IMR-90 (cell line): ENCODE measurements at regions not wholly inside any gene's neighbourhood (a gene's known extent, or its start where the extent isn't known, plus 50 kb on each side); places are given as distances from the start of the nearest gene placed in this dataset.

Experiments
- BHLHE40 ChIP-seq: fragments of 150-350 bp; IDR thresholded peaks from 2 replicates; pipeline ENCODE4 v1.6.1; 2016; ENCODE audit warnings: mild to moderate bottlenecking, low read depth, low read length
- CEBPB ChIP-seq: IDR thresholded peaks from 2 replicates; pipeline ENCODE4 v1.6.1; 2012; ENCODE audit warnings: low read depth, low read length, improper control_type of control experiment
- CHD1 ChIP-seq: IDR thresholded peaks from 2 replicates; pipeline ENCODE4 v1.6.1; 2012; ENCODE audit warnings: low read depth, low read length, improper control_type of control experiment
- CTCF ChIP-seq: conservative IDR thresholded peaks from 2 replicates; pipeline ENCODE4 v1.5.1; 2012; ENCODE audit warnings: mild to moderate bottlenecking, low read depth, low read length, improper control_type of control experiment
- MAZ ChIP-seq: IDR thresholded peaks from 2 replicates; pipeline ENCODE4 v1.6.1; 2012; ENCODE audit warnings: low read depth, mild to moderate bottlenecking, low read length, improper control_type of control experiment, moderate library complexity, borderline replicate concordance
- MXI1 ChIP-seq: IDR thresholded peaks from 2 replicates; pipeline ENCODE4 v1.6.1; 2012; ENCODE audit warnings: low read depth, mild to moderate bottlenecking, low read length, moderate library complexity, borderline replicate concordance
- POLR2A ChIP-seq: IDR thresholded peaks from 2 replicates; pipeline ENCODE4 v1.6.1; 2012; ENCODE audit warnings: mild to moderate bottlenecking, low read depth, low read length
- RAD21 ChIP-seq: IDR thresholded peaks from 2 replicates; pipeline ENCODE4 v1.6.1; 2012; ENCODE audit warnings: low read length, improper control_type of control experiment
- RCOR1 ChIP-seq: IDR thresholded peaks from 2 replicates; pipeline ENCODE4 v1.6.1; 2012; ENCODE audit warnings: mild to moderate bottlenecking, low read length, improper control_type of control experiment; ENCODE audit not compliant: insufficient replicate concordance
- RFX5 ChIP-seq: IDR thresholded peaks from 2 replicates; pipeline ENCODE4 v1.8.0; 2012; ENCODE audit warnings: low read depth, mild to moderate bottlenecking, low read length, moderate library complexity
- SMC3 ChIP-seq: fragments of 150-350 bp; IDR thresholded peaks from 2 replicates; pipeline ENCODE4 v1.6.1; 2016; ENCODE audit warnings: low read depth, mild to moderate bottlenecking, antibody characterized with exemption, low read length, moderate library complexity
- USF2 ChIP-seq: fragments of 150-350 bp; IDR thresholded peaks from 2 replicates; pipeline ENCODE4 v1.6.1; 2017; ENCODE audit warnings: mild to moderate bottlenecking, antibody characterized with exemption, low read length, low read depth
- TF ChIP-seq, protein P1 (sequence below): fragments of 150-350 bp; IDR thresholded peaks from 2 replicates; pipeline ENCODE4 v1.6.1; 2016; ENCODE audit warnings: low read depth, mild to moderate bottlenecking, low read length, moderate library complexity, borderline replicate concordance

- TF ChIP-seq RFX5 = no peak
- TF ChIP-seq CTCF = no peak
- TF ChIP-seq RAD21 = no peak
- no peak for TF ChIP-seq USF2
- TF ChIP-seq SMC3 = no peak
- TF ChIP-seq, protein P1, sequence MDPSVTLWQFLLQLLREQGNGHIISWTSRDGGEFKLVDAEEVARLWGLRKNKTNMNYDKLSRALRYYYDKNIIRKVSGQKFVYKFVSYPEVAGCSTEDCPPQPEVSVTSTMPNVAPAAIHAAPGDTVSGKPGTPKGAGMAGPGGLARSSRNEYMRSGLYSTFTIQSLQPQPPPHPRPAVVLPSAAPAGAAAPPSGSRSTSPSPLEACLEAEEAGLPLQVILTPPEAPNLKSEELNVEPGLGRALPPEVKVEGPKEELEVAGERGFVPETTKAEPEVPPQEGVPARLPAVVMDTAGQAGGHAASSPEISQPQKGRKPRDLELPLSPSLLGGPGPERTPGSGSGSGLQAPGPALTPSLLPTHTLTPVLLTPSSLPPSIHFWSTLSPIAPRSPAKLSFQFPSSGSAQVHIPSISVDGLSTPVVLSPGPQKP = no peak
- TF ChIP-seq POLR2A = no peak
- TF ChIP-seq RCOR1 = no peak
- no peak for TF ChIP-seq MXI1
- no peak for TF ChIP-seq CHD1
- TF ChIP-seq CEBPB = no peak
- TF ChIP-seq BHLHE40 = no peak
- no peak for TF ChIP-seq MAZ
These were observed 224.6 kb downstream of the SPRY1 start for GRCh38 chr4:123621072-123621705.
